Ramos (cell line): ENCODE measurements at regions not wholly inside any gene's neighbourhood (a gene's known extent, or its start where the extent isn't known, plus 50 kb on each side); places are given as distances from the start of the nearest gene placed in this dataset.

Experiments used
- in situ Hi-C: fragments of 300-500 bp; cut with MboI; formaldehyde crosslinking; loops from one replicate; pipeline ENCODE4 v1.14.3; 2022; ENCODE audit warnings: low sequenced_read_pairs; ENCODE audit not compliant: unreplicated experiment

DNA sequence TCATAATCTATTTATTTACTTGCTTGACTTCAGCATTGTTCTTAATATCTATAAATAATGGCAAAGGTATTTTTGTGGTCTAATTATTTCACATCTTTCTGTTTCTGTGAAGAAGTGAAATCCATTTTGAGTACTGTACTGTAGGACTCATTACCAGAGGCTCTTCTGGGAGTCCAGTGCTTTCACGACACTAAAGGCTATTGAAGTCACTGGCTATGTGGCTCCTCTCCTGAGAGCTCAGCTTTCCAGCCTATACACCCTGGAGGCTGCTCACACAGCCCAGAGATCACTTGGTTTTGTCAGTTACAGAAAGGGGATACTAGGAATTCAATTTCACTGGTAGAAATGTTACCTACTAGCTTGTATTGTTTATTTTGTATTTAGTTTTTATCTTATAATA lies 547.3 kb downstream of the TAF11L14 start:
- in situ Hi-C loops, result no loop called here

DNA sequence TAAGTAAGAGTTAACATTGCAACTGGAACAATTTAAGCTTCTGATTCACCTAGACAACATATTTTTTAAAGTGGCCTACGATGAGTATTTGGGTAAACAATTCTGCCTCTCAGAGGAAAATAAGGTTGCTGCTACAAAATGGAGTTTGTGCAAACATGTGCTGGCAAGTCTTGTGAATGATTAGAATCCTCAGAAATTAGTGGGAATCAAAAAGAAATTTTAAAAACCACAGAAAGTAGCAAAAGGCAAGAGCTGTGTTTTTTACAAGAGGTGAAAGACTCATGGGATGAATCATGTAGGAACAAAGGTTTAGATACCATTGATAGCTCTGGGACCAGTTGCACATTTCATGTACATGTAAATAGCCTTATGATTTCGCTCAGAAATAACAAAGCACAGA lies 561.6 kb downstream of the TAF11L14 start:
- in situ Hi-C loops, result no loop called here

DNA sequence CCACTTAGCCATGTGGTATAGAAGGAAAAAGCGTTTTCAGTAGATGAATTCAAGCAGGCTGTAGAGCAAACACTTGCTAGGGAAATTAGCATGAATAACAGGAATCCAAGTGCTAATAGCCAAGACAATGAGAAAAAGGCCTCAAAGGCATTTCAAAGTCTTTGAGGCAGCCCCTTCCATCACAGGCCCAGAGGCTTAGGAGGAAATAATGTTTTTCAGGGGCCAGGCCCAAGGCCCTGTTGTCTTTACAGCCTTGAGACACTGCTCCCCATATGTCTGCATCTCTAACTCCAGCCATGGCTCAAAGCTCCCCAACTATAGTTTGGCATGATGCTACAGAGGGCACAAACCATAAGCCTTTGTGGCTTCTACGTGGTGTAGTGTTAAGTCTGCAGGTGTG lies 563.5 kb downstream of the TAF11L14 start:
- in situ Hi-C loops, result no loop called here

DNA sequence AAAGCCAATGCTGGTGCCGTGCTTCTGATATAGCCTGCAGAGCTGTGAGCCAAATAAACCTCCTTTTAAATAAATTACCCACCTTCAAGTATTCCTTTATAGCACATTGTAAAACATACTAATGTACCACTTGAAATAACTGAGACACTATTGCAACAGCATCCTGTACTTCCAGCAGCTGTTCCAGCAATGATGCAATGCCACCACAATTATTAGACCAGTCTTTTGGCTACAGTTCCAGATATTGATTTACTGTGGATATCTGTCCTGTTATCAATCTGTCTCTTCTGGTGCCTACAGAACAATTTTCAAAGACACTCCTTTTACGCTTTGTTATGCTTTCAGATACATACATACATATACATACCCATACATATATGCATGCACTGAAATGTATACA lies 567.9 kb downstream of the TAF11L14 start:
- in situ Hi-C loops, result no loop called here

DNA sequence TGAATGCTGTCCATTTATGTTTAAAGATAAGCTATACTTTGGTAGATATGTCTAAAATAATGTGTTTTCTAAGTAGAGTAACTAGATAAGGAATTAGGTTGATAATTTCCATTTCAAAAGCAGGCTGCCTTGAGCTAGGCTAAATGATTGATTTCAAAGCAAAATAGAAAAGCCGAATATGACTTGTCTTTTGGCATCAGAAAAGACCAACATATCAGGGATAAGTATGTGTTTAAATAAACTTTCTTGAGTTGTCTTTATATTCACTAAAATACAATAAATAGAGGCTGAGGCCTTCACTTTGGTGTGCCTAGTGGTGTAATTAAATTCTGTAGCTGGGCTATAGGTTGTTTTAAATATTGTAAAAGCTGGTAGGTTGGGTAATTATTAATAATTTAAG lies 569.0 kb downstream of the TAF11L14 start:
- in situ Hi-C loops, result no loop called here

DNA sequence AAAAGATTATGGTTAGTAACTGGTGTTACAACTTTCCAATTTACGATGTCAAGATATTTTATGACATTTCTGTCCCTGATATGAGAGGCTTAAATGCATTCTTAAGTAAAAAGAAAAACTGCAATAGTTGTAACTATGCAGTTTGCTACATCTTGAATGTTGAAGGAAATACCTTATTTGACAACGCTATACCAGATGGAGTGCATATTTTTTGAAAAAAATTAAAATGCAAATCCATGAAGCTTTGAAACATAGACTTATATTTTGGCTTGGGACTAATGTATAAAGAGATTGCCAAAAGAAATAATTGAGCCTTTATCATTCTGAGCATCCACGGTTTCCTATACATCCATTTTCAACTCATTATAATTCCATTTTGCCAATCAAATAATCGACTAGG lies 579.4 kb downstream of the TAF11L14 start:
- in situ Hi-C loops, result no loop called here

DNA sequence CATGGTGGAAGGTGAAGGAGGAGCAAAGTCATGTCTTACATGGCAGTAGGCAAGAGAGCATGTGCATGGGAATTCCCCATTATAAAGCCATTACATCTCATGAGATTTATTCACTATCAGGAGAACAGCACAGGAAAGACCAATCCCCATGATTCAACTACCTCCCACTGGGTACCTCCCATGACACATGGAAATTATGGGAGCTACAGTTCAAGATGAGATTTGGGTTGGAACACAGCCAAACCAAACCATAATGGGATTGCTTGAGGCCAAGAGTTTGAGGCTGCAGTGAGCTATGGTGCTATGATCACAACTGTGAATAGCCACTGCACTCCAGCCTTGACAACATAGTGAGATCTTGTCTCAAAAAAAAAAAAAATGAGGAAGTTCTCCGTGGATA lies 581.8 kb downstream of the TAF11L14 start:
- in situ Hi-C loops, result no loop called here

DNA sequence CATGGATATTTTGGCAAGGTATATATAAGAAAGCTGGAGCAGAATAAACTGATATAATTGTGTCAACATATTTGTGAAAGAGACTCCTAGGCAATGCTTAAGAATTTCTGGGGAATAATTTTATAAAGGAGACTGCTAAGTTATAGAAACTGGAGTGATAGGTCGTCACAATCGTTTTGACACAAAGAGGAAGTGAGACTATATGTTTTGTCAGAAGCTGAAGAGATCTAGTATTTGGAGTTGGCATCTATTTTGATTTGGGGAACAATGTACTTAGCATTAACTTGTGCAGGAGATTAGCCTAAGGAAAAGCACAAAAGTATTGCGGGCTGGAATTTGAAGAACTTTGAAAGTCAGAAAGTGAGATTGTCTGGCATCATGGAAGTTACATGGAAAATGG lies 582.5 kb downstream of the TAF11L14 start:
- in situ Hi-C loops, result no loop called here

DNA sequence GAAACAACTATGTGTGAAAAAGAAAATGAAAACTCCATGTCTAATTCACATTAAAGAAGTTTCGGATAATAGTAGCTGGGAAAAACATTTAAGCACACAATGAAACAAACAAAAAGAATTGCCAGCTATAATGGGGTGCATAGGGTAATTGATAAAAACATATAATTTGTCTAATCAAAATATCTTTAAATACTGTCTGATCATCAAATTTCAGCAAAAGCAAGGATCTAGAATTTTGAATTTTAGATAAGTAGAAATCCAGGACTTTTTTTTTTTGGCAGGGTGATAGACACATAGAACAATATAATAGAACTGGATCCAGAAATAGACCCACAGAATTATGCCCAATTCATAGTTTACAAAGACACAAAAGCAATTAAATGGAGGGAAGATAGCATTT lies 585.0 kb downstream of the TAF11L14 start:
- in situ Hi-C loops, result no loop called here

DNA sequence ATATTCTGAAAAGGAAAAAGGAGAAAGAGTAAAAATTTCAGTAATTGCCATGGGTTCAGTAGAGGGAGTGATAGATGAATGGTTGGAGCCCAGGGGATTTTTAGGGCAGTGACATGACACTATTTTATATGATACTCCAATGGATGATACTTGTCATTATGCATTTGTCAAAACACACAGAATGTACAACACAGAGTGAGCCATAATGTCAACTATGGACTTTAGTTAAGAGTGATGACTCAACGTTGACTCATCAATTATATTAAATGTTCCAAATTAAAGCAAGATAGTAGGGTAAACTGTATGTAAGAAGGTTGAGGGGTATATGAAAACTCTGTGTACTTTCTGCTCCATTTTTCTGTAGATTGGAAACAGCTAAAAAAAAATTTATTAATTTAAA lies 586.4 kb downstream of the TAF11L14 start:
- in situ Hi-C loops, result no loop called here

DNA sequence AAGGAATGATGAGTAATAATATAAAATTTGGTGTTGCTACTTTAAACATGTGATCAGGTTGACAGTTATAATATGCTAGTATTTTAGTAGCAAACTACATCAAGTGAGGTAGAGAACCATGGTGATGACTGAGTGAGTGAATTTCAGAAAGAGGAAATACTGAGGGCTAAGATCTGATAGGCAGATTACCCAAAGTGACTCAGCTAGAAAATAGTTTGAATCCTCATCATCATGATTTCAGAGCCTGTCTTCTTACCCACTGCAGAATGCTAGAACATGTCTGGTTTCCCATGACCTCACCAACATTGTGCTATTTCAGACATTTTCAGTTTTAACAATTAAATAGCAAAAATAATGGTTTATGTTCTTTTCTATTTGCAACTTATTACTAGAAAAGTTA lies 602.1 kb downstream of the TAF11L14 start:
- in situ Hi-C loops, result no loop called here

DNA sequence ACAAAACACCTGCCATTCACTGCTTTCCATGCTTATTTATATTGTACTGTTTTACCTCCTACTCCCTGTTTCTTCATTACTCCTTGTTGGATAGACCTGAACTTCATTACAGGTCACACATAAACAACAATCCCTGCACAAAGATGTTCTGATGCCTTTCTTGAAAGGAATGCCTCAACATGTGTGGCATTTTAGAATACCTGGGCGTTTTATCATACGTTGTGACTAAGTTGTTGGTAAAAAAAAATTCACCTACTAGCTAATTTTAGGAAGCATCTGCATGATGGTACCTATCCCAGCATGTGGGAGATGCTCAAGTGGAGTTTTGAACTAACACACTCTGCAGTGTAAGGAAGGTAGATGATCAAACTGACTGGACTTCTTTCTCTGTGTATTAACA lies 604.1 kb downstream of the TAF11L14 start:
- in situ Hi-C loops, result no loop called here

DNA sequence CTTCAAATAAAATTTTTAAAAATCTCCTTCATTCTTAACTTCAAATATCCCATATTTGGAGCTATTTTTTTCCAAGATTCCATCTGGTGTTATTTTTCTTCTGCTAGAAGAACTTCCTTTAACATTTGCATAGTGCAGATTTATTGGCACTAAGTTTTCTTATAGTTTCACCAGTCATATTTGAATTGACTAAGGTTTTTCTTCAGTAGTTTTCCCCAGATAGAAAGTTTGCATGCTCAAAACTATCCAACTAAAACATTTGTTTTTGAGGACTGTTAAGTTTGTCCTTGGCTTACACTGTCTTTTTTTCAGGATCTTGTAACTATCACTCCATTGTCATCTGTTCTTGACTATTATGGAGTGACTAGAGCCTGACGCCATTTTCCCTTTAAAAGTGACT lies 606.7 kb downstream of the TAF11L14 start:
- in situ Hi-C loops, result no loop called here

DNA sequence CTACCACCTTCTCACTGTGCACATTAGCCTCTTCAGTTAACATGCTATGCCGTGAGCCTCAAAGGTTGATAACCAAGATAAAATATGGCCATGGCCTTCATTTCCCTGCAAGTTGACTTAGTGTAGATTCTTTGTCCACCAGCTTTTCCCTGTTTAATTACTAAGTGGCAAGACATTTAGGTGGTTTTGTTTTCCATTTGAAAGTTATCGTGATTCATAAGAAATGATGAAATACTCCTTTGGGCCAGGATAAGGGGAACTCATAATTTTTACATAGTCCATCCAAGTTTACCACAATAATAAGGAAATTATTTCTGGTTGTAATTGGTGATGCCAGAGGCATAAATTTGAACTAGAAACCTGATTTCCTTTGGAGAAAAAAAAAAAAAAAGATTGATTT lies 609.6 kb downstream of the TAF11L14 start:
- in situ Hi-C loops, result no loop called here

DNA sequence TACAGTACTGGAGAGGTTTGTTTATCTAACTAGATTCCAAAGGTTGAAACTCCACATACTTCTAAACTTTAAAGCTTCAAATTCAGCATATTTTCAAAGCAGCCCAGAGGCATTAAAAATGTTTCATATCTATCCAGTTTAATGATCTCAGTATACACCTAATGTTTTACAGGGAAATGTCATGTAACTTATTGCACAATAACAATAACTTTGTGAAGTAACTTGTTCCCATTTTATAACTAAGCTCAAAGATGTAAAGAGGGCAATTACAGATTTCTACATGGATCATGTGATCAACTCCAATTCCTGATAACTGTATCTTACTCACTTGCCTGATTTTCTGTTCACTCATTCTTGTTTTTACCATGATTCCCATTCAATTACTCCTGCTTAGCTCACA lies 610.0 kb downstream of the TAF11L14 start:
- in situ Hi-C loops, result no loop called here

DNA sequence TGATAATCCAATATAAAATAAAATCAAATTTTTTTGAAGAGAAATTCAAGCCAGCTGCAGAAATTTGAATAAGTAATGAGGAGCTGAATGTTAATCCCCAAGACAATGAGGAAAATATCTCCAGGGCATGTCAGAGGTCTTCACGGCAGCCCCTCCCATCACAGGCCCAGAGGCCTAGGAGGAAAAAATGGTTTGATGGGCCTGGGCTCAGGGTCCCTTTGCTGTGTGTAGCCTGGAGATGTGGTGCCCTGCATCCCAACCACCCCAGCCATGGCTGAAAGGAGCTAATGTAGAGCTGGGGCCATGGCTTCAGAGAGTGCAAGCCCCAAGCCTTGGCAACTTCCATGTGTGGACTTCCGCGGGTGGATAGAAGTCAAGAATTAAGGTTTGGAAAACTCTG lies 618.3 kb downstream of the TAF11L14 start:
- in situ Hi-C loops, result no loop called here

DNA sequence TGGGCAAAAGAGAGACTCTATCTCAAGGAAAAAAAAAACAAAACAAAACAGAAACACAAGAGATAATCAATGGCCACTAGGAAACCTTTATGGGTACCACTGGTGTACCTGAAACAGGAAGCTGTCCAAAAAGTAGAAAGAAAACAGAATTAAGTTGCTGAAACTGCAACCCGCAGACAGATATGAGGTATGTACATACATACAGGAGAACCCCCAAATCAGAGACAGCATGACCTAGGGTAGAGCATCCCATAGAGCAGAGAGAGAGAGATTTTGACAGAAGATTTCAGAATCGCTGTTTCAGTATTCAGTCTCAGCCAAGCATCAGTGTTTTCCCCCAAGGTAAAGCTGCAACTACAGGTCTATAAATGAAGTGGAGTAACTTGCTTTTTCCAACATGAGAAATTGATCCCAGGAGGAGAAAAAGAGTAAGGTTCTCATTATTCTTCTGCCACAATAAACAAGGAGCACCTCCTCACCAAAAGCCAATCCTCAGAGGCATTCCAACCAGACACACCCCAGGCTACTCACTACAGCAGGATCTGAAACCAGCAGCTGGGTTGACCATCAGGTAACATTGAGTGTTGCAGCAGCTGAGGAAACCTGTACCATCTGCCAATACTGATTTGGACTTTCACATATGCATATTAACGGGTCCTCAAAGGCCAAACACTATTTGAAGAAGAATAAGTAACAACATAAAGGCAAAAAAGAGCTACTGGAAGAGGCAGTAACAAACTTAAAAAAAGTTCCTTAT lies 630.0 kb downstream of the TAF11L14 start:
- in situ Hi-C loops, result no loop called here

DNA sequence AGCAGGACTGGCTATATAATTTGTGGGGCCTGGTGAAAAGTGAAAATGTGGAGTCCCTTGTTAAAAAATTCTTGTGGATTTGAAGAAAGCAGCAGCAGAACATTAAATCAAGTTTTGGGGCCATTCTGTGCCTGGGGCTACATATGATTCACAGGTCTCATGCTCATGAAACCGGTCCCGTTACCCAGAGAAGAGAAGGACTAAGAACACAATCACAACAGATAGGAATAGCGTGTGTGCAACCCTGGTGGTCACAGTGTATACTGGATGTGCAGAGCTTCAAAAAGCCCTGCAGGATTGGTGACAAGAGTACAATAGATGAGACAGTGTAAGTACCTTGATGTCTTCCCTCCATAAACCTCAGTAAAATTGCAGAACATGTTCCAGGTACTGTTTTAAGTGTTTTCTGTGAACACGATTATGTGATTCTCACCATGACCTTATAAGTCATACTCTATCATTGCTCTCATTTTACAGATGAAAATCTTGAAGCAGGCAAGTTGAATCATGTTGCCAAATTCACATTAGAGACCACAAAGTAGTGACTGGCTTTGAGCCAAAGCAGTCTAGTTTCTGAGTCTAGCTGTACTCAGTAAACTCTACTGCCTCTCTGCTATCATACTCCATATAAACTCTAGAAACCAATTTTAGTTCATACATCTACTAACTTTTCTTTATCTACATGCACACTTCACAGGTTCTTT lies 636.5 kb downstream of the TAF11L14 start:
- in situ Hi-C loops, result no loop called here

DNA sequence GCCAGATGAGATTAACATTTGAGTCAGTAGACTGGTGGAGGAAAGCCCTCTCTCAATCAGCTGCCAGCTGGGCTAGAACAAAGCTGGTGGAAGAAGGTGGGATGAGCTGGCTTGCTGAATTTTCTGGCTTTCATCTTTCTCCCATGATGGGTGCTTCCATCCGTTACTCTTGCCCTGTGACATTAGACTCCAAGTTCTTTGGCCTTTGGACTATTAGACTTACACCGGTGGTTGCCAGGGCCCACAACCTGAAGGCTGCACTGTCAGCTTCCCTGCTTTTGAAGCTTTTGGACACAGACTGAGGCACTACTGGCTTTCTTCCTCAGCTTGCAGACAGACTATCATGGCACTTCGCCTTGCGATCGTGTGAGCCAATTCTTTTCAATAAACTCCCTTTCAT lies 642.7 kb downstream of the TAF11L14 start:
- in situ Hi-C loops, result no loop called here

DNA sequence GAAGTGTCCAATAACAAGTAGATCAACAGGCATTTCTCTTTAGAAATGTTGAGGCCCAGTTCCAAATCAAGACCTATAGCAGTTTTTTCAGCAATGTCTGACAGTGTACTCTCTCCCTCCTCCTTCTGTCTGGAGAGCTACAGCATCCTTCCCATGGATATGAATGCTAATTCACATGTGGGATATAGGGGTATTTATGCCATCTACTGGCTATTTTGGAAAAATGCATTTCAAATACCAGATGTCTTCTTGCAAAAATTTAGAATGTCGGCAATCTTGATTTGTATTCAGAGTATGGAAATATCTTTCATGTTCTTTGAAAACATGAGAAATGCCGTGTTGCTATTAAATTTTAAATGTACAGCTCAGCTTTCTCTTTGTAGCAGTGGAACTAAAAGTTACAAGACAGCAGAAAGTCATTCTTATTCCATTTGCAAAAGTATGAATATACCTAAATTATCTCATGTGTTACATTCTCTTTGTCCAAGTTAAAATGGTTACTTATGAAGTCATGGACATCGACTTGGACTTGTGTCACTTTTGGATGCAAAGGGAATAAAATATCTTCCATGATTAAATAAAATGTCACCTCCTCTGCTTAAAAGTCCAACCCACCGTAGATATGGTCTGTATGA lies 647.8 kb downstream of the TAF11L14 start:
- in situ Hi-C loops, result no loop called here

DNA sequence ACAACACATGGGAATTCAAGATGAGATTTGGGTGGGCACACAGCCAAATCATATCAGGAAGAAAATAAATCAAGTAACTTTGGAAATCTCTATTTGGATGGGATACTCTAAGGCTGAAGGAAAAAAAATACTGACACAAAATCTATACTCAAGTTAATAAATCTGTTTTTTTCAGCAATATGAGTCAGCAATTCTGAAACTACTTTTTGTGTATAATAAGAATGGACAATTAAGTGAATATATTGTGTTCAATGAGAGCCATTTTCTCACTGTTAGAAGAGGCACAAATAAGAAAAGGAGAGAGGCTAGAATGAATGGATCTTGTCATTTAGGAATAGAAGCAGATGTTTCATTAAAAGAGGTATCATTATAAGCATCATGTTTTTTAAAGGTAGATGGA lies 651.0 kb downstream of the TAF11L14 start:
- in situ Hi-C loops, result no loop called here

DNA sequence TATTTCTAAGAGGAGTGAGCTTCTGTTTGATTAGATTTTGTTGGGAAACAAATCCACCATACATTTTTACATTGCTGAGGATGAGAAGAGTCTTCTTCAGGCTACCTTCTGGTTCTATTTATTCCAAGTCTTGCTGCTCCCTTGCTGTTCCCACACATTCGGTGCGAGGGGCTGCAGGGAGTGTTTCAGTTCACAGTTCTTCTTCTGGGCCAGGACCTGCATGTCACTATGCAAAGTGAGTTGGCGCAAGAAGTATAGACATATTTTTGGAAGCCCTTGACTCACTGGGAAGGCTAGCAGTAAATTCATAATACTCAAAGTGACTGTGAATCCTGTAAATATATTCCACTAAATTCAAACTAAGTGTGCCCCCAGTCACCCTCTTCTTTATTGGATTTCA lies 657.9 kb downstream of the TAF11L14 start:
- in situ Hi-C loops, result no loop called here
